H7 (cell line): ENCODE measurements at regions not wholly inside any gene's neighbourhood (a gene's known extent, or its start where the extent isn't known, plus 50 kb on each side); places are given as distances from the start of the nearest gene placed in this dataset.

ENCODE experiments used
- DNase-seq: peaks from one replicate; pipeline ENCODE4 v3.0.0; 2012
- H3K27me3 ChIP-seq: 2 replicates; pipeline ENCODE4 v1.6.0; 2011; ENCODE audit warnings: mild to moderate bottlenecking, low read length; ENCODE audit not compliant: control insufficient read depth, insufficient read depth
- H3K36me3 ChIP-seq: replicated peaks from 2 replicates; pipeline ENCODE4 v1.5.1; 2011; ENCODE audit warnings: low read length; ENCODE audit not compliant: control insufficient read depth, insufficient read depth
- H3K4me3 ChIP-seq: 2 replicates; pipeline ENCODE4 v1.5.1; 2011; ENCODE audit warnings: low read depth, mild to moderate bottlenecking, control low read depth, low read length, moderate library complexity; ENCODE audit not compliant: insufficient read depth

DNA sequence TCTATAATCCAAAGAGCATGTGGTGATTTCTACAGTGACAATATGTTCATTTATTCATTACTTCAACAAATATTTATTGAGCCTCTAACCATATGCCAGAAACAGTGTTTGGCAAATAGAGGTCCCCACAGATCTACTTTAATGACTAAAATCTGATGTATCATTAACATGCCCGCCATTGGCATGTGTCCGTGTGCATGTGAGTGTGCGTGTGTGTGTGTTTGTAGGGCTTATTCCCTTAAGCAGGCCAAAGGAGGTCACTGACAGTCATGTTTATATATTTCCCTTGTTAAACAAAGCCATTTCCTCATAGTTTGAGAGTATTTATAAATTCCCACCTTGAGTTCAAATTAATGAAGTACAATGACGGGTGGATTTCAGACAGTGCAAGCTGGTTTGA lies 174.4 kb upstream of the IRX6 start:
- Histone ChIP-seq H3K27me3 (no peaks in the 10 kb centered on the region), H3K4me3 (no peak overlapping the region), H3K36me3 (no peaks in the 10 kb centered on the region)
- DNase-seq, result no peak

DNA sequence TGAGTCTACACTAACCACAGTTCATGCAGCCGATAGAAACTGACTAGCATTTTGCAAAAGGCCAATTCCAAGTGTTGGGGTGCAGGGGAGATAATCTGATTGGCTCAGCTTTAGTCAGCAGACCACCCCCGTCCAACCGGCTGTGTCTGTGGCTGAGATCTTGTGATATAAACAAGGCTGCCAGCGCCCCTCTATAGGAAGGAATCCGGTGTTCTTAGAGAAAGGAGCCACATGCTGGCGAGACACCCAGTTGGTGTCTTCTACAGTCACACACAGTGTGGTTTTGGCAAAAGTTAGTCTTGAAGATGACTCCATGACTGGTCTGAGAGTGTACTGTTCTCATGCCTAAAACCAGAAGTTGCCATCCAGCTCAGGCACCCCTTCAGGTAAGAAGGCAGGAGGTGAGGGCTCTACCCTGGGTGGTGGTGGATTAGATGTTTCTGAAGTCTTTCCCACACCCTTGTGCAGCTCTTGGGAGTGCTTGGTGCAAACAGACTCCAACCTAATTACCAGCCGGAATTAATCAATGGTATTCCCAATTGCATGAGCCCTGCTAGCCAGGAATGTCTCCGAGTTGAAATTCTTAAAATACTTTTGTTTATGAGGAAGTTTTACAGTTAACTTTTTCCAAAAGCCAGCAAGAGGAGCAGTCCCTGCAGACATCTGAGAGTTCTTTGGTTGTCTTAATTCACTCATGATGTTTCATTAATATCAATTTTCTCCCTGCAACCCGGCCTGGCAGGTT lies 172.3 kb upstream of the IRX6 start:
- no peak for DNase-seq
- H3K27me3 ChIP-seq, result no peaks in the 10 kb centered on the region
- H3K4me3 ChIP-seq, result no peak overlapping the region
- H3K36me3 ChIP-seq, result no peaks in the 10 kb centered on the region

DNA sequence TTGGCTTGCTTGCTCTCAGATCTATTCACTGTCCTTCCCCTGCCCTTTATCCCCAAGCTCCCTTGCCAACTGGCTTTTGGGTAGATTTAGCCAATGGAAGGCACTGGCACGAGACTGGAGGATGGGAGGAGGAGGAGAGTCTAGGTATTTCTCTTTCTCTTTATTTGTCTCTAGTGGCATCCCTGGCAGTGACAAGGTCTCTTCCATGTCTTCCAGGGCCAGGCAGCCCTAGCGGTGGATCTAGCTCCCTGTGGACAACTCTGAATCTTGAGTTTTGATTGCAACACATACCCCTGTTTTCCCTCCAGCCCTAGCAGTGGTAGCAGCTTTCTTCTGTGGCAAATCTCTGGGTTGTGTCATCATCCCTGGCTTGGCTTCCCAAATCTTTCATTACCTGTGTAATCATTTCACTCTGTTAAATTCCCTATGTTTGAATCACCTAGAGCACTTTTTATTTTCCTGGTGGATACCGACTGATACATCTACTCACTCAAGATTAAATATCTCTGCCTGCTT lies 171.1 kb upstream of the IRX6 start:
- Histone ChIP-seq H3K27me3 (no peaks in the 10 kb centered on the region), H3K36me3 (no peaks in the 10 kb centered on the region), H3K4me3 (no peak overlapping the region)
- DNase-seq, result no peak

DNA sequence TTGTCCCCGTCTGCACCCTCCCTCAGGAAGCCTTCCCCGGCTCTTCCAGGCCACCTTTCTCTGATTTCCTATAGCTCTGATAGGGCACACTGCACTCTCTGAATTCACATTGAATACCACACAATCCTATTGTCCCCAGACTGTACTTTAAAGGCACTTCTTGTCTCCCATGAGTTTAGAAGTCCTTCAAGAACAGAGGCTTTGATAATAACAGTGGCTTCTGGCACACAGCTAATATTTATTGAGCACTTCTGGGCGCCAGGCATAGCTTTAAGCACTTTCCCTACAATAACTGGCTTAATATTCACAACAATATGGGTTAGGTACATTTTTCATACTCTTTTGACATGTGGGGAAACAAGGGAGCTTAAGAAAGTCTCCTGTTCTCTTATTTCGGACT lies 169.7 kb upstream of the IRX6 start:
- no peak for DNase-seq
- Histone ChIP-seq H3K36me3 (no peaks in the 10 kb centered on the region), H3K4me3 (no peak overlapping the region)

DNA sequence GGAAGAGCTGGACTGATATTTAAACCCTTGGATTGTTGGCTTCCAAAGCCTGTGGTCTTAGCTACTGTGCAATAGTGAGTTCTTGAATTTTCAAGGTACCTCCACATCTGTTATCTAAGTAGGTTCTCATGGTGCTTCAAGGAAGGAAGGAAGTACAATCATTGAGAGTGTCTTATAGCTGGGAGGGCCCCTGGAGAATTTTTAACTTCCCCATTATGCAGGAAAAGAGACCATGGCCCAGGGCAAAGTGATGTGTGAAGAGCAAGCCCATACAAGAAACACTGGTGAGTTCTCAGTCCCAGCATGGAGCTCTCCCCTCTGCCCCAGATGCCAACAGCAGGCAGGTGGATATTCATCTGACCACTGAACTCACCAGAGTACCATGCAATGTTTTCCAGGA lies 169.0 kb upstream of the IRX6 start:
- no peak for DNase-seq
- H3K36me3 ChIP-seq, result no peaks in the 10 kb centered on the region

More for the DNA sequence above, 169.7 kb upstream of the IRX6 start:
- no peaks in the 10 kb centered on the region for H3K27me3 ChIP-seq

DNA sequence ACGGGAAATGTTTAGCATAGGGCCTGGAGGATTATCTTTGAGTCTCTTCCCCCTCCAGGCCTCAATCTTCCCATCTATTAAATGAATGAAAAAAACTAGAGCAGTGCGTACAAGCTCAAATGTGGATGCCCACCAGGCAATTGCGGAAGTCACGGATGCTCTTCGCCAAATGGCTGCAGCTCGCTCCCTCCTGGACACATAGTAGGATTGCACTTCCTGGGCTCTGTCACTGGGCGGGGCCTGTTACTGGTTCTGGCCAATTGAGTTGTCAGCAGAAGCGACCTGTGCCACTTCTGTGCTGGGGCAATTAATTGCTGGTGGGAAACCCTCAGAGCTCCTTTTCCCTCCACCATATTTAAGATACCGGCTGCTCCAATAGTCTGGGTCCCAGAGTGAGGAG lies 168.2 kb upstream of the IRX6 start:
- DNase-seq, result peak; percentile 29
- Histone ChIP-seq H3K27me3 (no peaks in the 10 kb centered on the region), H3K36me3 (no peaks in the 10 kb centered on the region)

More for the DNA sequence above, 169.0 kb upstream of the IRX6 start:
- H3K27me3 ChIP-seq, result no peaks in the 10 kb centered on the region
- no peak overlapping the region for H3K4me3 ChIP-seq

DNA sequence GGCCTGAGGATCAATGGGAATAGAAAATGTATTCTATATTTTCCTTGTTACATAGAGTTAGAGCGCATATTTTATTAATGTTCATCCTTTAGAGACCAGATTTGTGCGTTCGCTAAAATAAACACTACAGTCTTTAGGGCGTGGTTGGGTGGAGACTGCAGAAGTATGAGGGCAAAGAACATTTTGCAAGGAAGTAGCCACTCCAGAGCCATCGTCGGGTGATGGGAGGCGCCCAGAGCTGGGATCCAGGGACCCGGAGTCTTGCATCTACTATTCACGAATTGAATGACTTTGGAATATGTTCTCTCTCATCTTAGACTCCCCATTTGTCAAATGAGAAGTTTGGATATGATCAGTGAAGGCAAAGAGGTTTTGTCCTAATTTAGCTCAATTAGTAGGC lies 154.2 kb upstream of the IRX6 start:
- no peak for DNase-seq
- no peak overlapping the region for H3K4me3 ChIP-seq
- H3K27me3 ChIP-seq, result no peaks in the 10 kb centered on the region; the same call in 1 of the 2 replicates
- no peaks in the 10 kb centered on the region for H3K36me3 ChIP-seq

More for the DNA sequence above, 168.2 kb upstream of the IRX6 start:
- no peak overlapping the region for H3K4me3 ChIP-seq

DNA sequence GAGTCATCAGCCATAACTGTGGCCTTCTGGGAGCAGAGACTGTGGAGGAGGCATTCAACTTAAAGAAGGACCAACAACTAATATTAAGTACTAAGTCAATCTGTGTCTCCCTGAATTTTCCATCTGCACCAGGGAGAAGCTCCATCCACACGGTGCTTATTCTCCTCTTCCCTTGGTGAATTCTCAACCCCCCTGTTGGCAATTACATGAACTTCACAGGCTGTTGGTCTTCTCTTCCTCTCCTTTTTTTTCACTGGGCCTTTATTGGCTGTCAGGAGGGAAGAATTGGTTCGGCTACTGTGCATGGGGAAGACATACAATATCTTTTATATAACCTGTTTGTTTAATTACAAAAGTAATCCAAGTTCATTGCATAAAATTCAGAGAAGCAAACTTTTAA lies 152.8 kb upstream of the IRX6 start:
- H3K27me3 ChIP-seq, result no peaks in the 10 kb centered on the region; the same call in 1 of the 2 replicates
- H3K4me3 ChIP-seq, result no peak overlapping the region
- no peaks in the 10 kb centered on the region for H3K36me3 ChIP-seq
- DNase-seq, result peak; percentile 37

DNA sequence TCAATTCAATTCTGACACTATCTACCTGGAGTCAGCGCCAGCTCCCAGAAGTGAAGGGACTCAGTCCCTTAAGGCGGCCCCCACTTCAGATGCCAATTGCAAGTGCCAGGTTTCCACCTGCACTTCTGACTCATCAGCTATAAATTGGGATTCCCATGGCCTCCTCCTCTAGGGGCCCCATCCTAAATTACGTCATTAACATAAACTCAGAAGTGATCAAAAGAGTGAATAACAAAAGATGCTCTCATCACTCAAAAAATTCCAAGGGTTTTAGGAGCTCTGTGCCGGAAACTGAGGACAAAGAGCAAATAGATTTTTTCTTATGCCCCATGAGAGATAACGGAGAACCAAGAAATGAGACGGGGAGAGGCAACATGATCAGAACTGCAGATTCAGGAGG lies 148.6 kb upstream of the IRX6 start:
- H3K36me3 ChIP-seq, result no peaks in the 10 kb centered on the region
- no peaks in the 10 kb centered on the region for H3K27me3 ChIP-seq
- no peak overlapping the region for H3K4me3 ChIP-seq
- no peak for DNase-seq

DNA sequence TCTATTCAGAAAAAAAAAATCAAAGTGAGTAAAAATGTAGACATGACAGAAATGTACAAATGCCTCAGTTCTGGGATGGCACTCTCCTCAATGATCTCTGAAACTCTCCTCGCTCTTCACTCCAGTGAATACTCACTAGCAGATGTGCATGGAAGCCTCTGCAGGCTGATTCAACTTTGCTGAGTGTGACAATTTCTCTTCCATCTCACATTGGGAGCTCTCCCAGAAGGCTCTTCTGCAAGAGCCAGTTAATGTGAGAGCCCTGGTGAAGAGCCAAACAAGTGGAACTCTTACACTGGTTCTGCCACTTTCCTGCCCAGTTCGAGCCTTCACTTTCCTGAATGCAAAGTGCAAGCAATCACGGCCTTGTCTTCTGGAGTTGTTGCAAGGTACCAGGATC lies 147.1 kb upstream of the IRX6 start:
- H3K4me3 ChIP-seq, result no peak overlapping the region
- no peaks in the 10 kb centered on the region for H3K36me3 ChIP-seq
- H3K27me3 ChIP-seq, result no peaks in the 10 kb centered on the region
- DNase-seq, result no peak

DNA sequence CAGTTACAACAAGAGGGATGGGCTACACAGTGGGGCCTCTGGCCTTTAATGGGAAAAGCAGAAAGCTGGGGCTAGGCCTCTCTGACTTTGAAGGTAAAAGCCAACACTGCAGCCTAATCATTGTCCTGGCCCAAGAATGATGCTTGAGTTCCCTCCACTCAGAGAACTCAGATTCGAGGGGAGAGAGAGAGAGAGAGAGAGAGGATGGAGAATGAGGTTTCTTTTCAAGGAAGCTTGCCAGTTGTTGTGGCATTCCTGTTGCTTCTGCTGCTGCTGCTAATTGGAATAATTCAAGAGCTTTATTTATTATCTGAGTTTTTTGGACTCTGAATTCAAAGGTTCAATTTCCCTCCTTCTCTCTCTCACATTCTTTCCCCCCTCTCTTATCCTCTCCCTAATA lies 144.6 kb upstream of the IRX6 start:
- Histone ChIP-seq H3K36me3 (no peaks in the 10 kb centered on the region), H3K27me3 (no peaks in the 10 kb centered on the region), H3K4me3 (no peak overlapping the region)
- DNase-seq, result no peak

DNA sequence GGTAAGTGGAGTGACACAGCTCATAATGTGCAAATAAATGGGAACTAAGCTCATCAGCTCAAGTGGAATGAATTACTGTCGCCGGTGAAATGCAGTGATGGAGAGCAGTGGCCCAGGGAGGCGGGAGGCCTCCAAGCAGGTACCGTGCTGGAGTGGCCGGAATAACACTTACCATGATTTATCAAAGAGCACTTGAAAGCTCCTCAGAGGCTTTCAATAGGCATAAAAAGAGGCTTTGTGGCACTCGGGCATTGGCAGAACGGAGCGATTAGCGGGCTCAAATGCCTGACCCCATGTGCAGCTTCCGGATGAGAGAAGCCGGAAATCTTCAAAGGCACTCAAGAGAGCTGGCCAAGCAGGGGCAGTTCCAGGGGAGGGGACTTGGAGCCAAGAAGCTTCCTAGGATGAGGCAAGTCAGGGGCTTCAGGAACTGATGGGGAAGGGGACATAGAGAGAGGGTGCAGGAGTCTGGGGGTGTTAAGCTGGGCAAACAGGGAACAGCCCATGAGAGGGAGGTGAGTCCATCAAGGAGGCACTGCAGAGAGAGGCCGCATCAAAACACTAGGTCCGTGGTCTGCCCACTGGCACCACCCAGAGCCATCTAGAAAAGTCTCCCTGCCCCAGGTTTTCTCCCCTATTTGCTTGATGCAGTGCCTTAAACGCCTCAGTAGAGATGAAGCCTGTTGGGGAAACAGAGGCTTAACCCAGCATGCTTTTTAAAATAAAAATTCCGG lies 144.0 kb upstream of the IRX6 start:
- Histone ChIP-seq H3K27me3 (no peaks in the 10 kb centered on the region), H3K4me3 (no peak overlapping the region), H3K36me3 (no peaks in the 10 kb centered on the region)
- DNase-seq, result no peak

DNA sequence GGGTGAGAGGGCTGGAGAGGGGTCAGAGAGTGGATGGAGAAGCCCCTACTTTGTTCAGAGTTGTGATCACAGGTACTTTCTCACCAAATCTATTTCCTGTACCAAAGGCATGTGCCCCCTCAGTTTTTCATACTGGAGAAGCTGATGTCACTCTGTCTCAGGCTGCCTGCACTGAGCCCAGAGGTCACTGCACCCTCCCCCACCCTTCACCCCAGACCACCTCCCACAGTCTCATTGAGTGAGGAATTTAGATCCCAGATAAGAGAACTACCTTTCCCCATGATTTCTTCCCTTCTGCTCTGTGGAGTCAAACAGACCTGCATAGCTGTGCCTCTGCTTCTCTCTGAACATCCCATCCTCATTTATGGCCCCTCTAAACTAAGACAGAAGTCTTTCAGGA lies 140.0 kb upstream of the IRX6 start:
- no peak overlapping the region for H3K4me3 ChIP-seq
- peak; percentile 47 for DNase-seq
- H3K36me3 ChIP-seq, result no peaks in the 10 kb centered on the region
- H3K27me3 ChIP-seq, result peaks cover 2% of the 10 kb centered on the region; the same call in 1 of the 2 replicates

DNA sequence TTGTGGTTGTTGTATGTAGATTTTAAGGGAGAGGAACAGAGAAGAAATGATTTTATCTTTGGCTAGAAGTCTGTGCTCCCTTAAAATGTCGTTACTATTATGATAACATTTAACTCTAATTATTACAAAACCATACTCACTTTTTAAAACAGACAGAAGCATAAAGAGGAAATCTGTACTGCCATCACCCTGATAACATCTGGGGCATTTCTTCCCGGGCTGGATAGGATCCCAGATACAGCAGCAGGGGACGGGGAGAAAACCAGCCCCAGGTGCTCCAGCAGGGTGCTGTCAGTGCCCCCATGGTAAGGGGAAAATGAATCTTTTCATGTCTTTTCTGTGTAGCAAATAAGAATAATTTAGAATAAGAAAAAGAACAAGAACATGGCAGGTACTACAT lies 139.4 kb upstream of the IRX6 start:
- DNase-seq, result no peak
- H3K4me3 ChIP-seq, result no peak overlapping the region
- peaks cover 2% of the 10 kb centered on the region; the same call in 1 of the 2 replicates for H3K27me3 ChIP-seq
- no peaks in the 10 kb centered on the region for H3K36me3 ChIP-seq

DNA sequence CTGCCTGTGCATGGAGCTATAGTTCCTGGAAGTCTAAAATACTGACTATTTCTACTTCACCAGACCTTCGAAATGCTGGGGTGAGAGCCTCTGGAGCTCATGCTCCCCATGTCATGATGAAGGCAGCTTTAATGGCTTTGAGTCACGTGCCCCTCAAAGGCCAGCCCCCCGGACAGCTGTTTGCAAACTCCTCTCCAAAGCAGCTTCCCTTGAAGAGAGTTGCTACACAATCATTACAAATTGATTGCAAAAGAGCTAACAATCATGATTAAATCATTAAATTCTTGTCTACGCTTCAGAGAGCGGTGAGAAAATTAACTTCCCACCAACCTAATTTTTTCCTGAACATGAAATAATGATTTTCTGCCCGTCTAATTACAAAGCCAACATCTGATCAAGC lies 134.8 kb upstream of the IRX6 start:
- Histone ChIP-seq H3K27me3 (peaks cover 2% of the 10 kb centered on the region; the same call in 1 of the 2 replicates), H3K36me3 (no peaks in the 10 kb centered on the region), H3K4me3 (no peak overlapping the region)
- DNase-seq, result no peak
